ENCODE measurements at regions not wholly inside any gene's neighbourhood (a gene's known extent, or its start where the extent isn't known, plus 50 kb on each side); places are given as distances from the start of the nearest gene placed in this dataset.

- TF ChIP-seq CTCF (IDR thresholded peaks at IDR 0.05) (no peak), POLR2AphosphoS5 (IDR thresholded peaks at IDR 0.05) (no peak), POLR2A (IDR thresholded peaks at IDR 0.05) (no peak)
Measured at GRCh38 chr3:63146154-63146553, 132.0 kb upstream of the SYNPR start.

Measured in sigmoid colon (tissue), 4 donors.